ENCODE measurements at regions not wholly inside any gene's neighbourhood (a gene's known extent, or its start where the extent isn't known, plus 50 kb on each side); places are given as distances from the start of the nearest gene placed in this dataset.

- Histone ChIP-seq H3K27me3 (ENCODE audit: control insufficient read depth, insufficient read depth, low read length, poor library complexity, severe bottlenecking) (no peaks in the 10 kb centered on the region), H3K9me3 (ENCODE audit: control insufficient read depth, low read length) (peaks cover 3% of the 10 kb centered on the region), H3K36me3 (ENCODE audit: control insufficient read depth, insufficient read depth, low read length) (no peaks in the 10 kb centered on the region), H3K4me1 (ENCODE audit: control insufficient read depth, insufficient read depth, low read length) (peaks cover 6% of the 10 kb centered on the region), H3K27ac (ENCODE audit: insufficient read depth, low read depth, low read length, poor library complexity, severe bottlenecking) (peak overlapping the region; percentile 76), H3K4me3 (ENCODE audit: insufficient read depth, low read depth, low read length) (no peak overlapping the region)
- WGBS, 2 experiments = 14 to 15% methylated on average over 2 to 3 of the region's 3 CpGs
Measured at GRCh38 chr15:39345176-39345575, 235.7 kb upstream of the THBS1 start.

- Histone ChIP-seq H3K36me3 (ENCODE audit: control insufficient read depth, insufficient read depth, low read length) (no peaks in the 10 kb centered on the region), H3K27ac (ENCODE audit: insufficient read depth, low read depth, low read length, poor library complexity, severe bottlenecking) (no peak overlapping the region), H3K27me3 (ENCODE audit: control insufficient read depth, insufficient read depth, low read length, poor library complexity, severe bottlenecking) (no peaks in the 10 kb centered on the region), H3K4me3 (ENCODE audit: insufficient read depth, low read depth, low read length) (no peak overlapping the region), H3K9me3 (ENCODE audit: control insufficient read depth, low read length) (peaks cover 3% of the 10 kb centered on the region), H3K4me1 (ENCODE audit: control insufficient read depth, insufficient read depth, low read length) (no peaks in the 10 kb centered on the region)
- no CpG with 5 or more reads among the region's 1 CpG for whole genome bisulfite sequencing, 2 experiments
Measured at GRCh38 chr15:39347453-39347852, 233.4 kb upstream of the THBS1 start.

GRCh38 chr15:39350785-39351184 lies 230.1 kb upstream of the THBS1 start:
- Histone ChIP-seq H3K27me3 (ENCODE audit: control insufficient read depth, insufficient read depth, low read length, poor library complexity, severe bottlenecking) (no peaks in the 10 kb centered on the region), H3K4me3 (ENCODE audit: insufficient read depth, low read depth, low read length) (no peak overlapping the region), H3K36me3 (ENCODE audit: control insufficient read depth, insufficient read depth, low read length) (no peaks in the 10 kb centered on the region), H3K9me3 (ENCODE audit: control insufficient read depth, low read length) (no peaks in the 10 kb centered on the region), H3K27ac (ENCODE audit: insufficient read depth, low read depth, low read length, poor library complexity, severe bottlenecking) (no peak overlapping the region), H3K4me1 (ENCODE audit: control insufficient read depth, insufficient read depth, low read length) (no peaks in the 10 kb centered on the region)
- WGBS, 2 experiments = 38 to 50% methylated on average over 4 of the region's 4 CpGs

GRCh38 chr15:39354189-39354588 lies 226.7 kb upstream of the THBS1 start:
- Histone ChIP-seq H3K27me3 (ENCODE audit: control insufficient read depth, insufficient read depth, low read length, poor library complexity, severe bottlenecking) (no peaks in the 10 kb centered on the region), H3K4me1 (ENCODE audit: control insufficient read depth, insufficient read depth, low read length) (no peaks in the 10 kb centered on the region), H3K9me3 (ENCODE audit: control insufficient read depth, low read length) (no peaks in the 10 kb centered on the region), H3K36me3 (ENCODE audit: control insufficient read depth, insufficient read depth, low read length) (no peaks in the 10 kb centered on the region), H3K4me3 (ENCODE audit: insufficient read depth, low read depth, low read length) (no peak overlapping the region), H3K27ac (ENCODE audit: insufficient read depth, low read depth, low read length, poor library complexity, severe bottlenecking) (no peak overlapping the region)
- WGBS, 2 experiments = 90 to 96% methylated on average over 3 of the region's 3 CpGs

GRCh38 chr15:39357480-39358268 lies 223.2 kb upstream of the THBS1 start:
- no peak overlapping the region for H3K4me3 ChIP-seq (ENCODE audit: insufficient read depth, low read depth, low read length)
- no peak overlapping the region for H3K27ac ChIP-seq (ENCODE audit: insufficient read depth, low read depth, low read length, poor library complexity, severe bottlenecking)
- no peaks in the 10 kb centered on the region for H3K9me3 ChIP-seq (ENCODE audit: control insufficient read depth, low read length)
- no peaks in the 10 kb centered on the region for H3K4me1 ChIP-seq (ENCODE audit: control insufficient read depth, insufficient read depth, low read length)
- 91% methylated on average over 8 of the region's 8 CpGs for WGBS, 2 experiments
- no peaks in the 10 kb centered on the region for H3K36me3 ChIP-seq (ENCODE audit: control insufficient read depth, insufficient read depth, low read length)
- H3K27me3 ChIP-seq (ENCODE audit: control insufficient read depth, insufficient read depth, low read length, poor library complexity, severe bottlenecking) = no peaks in the 10 kb centered on the region

GRCh38 chr15:39358441-39359041 lies 222.3 kb upstream of the THBS1 start:
- H3K27ac ChIP-seq (ENCODE audit: insufficient read depth, low read depth, low read length, poor library complexity, severe bottlenecking) = no peak overlapping the region
- H3K4me1 ChIP-seq (ENCODE audit: control insufficient read depth, insufficient read depth, low read length) = no peaks in the 10 kb centered on the region
- no peaks in the 10 kb centered on the region for H3K9me3 ChIP-seq (ENCODE audit: control insufficient read depth, low read length)
- no peaks in the 10 kb centered on the region for H3K27me3 ChIP-seq (ENCODE audit: control insufficient read depth, insufficient read depth, low read length, poor library complexity, severe bottlenecking)
- no peaks in the 10 kb centered on the region for H3K36me3 ChIP-seq (ENCODE audit: control insufficient read depth, insufficient read depth, low read length)
- WGBS, 2 experiments = 85 to 87% methylated on average over 3 of the region's 3 CpGs
- H3K4me3 ChIP-seq (ENCODE audit: insufficient read depth, low read depth, low read length) = no peak overlapping the region

- no peaks in the 10 kb centered on the region for H3K27me3 ChIP-seq (ENCODE audit: control insufficient read depth, insufficient read depth, low read length, poor library complexity, severe bottlenecking)
- H3K4me3 ChIP-seq (ENCODE audit: insufficient read depth, low read depth, low read length) = no peak overlapping the region
- H3K4me1 ChIP-seq (ENCODE audit: control insufficient read depth, insufficient read depth, low read length) = no peaks in the 10 kb centered on the region
- WGBS, 2 experiments = 83 to 89% methylated on average over 3 of the region's 3 CpGs
- H3K27ac ChIP-seq (ENCODE audit: insufficient read depth, low read depth, low read length, poor library complexity, severe bottlenecking) = no peak overlapping the region
- no peaks in the 10 kb centered on the region for H3K9me3 ChIP-seq (ENCODE audit: control insufficient read depth, low read length)
- no peaks in the 10 kb centered on the region for H3K36me3 ChIP-seq (ENCODE audit: control insufficient read depth, insufficient read depth, low read length)
Measured at GRCh38 chr15:39359771-39360170, 221.1 kb upstream of the THBS1 start.

GRCh38 chr15:39360452-39360851 lies 220.4 kb upstream of the THBS1 start:
- Histone ChIP-seq H3K9me3 (ENCODE audit: control insufficient read depth, low read length) (no peaks in the 10 kb centered on the region), H3K27ac (ENCODE audit: insufficient read depth, low read depth, low read length, poor library complexity, severe bottlenecking) (no peak overlapping the region), H3K36me3 (ENCODE audit: control insufficient read depth, insufficient read depth, low read length) (no peaks in the 10 kb centered on the region), H3K4me3 (ENCODE audit: insufficient read depth, low read depth, low read length) (no peak overlapping the region), H3K4me1 (ENCODE audit: control insufficient read depth, insufficient read depth, low read length) (no peaks in the 10 kb centered on the region), H3K27me3 (ENCODE audit: control insufficient read depth, insufficient read depth, low read length, poor library complexity, severe bottlenecking) (no peaks in the 10 kb centered on the region)
- 88 to 97% methylated on average over 2 of the region's 2 CpGs for WGBS, 2 experiments

GRCh38 chr15:39361497-39361896 lies 219.4 kb upstream of the THBS1 start:
- no peak overlapping the region for H3K27ac ChIP-seq (ENCODE audit: insufficient read depth, low read depth, low read length, poor library complexity, severe bottlenecking)
- no peaks in the 10 kb centered on the region for H3K9me3 ChIP-seq (ENCODE audit: control insufficient read depth, low read length)
- WGBS, 2 experiments = 93 to 95% methylated on average over 3 of the region's 3 CpGs

GRCh38 chr15:39362821-39363561 lies 217.9 kb upstream of the THBS1 start:
- Histone ChIP-seq H3K27ac (ENCODE audit: insufficient read depth, low read depth, low read length, poor library complexity, severe bottlenecking) (no peak overlapping the region), H3K9me3 (ENCODE audit: control insufficient read depth, low read length) (no peaks in the 10 kb centered on the region), H3K4me1 (ENCODE audit: control insufficient read depth, insufficient read depth, low read length) (no peaks in the 10 kb centered on the region), H3K27me3 (ENCODE audit: control insufficient read depth, insufficient read depth, low read length, poor library complexity, severe bottlenecking) (no peaks in the 10 kb centered on the region), H3K36me3 (ENCODE audit: control insufficient read depth, insufficient read depth, low read length) (no peaks in the 10 kb centered on the region), H3K4me3 (ENCODE audit: insufficient read depth, low read depth, low read length) (no peak overlapping the region)
- 90 to 91% methylated on average over 7 to 8 of the region's 8 CpGs for WGBS, 2 experiments

More at GRCh38 chr15:39361497-39361896, 219.4 kb upstream of the THBS1 start:
- H3K4me1 ChIP-seq (ENCODE audit: control insufficient read depth, insufficient read depth, low read length) = no peaks in the 10 kb centered on the region
- no peaks in the 10 kb centered on the region for H3K36me3 ChIP-seq (ENCODE audit: control insufficient read depth, insufficient read depth, low read length)
- H3K27me3 ChIP-seq (ENCODE audit: control insufficient read depth, insufficient read depth, low read length, poor library complexity, severe bottlenecking) = no peaks in the 10 kb centered on the region
- H3K4me3 ChIP-seq (ENCODE audit: insufficient read depth, low read depth, low read length) = no peak overlapping the region
